HepG2 (cell line): ENCODE measurements at regions not wholly inside any gene's neighbourhood (a gene's known extent, or its start where the extent isn't known, plus 50 kb on each side); places are given as distances from the start of the nearest gene placed in this dataset.

Source experiments
- ATAC-seq: fragments of 200-7000 bp; cut with Tn5 transposase; 3 replicates; pipeline ENCODE4 v1.9.1; 2020; ENCODE audit warnings: mild to moderate bottlenecking, moderate library complexity
- BruUV-seq: library from RNA; stranded (reverse); fragments of 400-500 nt; replicated peaks from 2 replicates; lab custom pipeline; 2021; lab: Mats Ljungman, UMichigan
- CTCF ChIA-PET: fragments of 300-600 bp; formaldehyde crosslinking; extraction: SDS; loops from one replicate; lab custom pipeline; 2021; ENCODE audit warnings: low total read pairs, inconsistent platforms, low intra/inter-chr PET ratio; lab: Yijun Ruan, JAX
- POLR2A ChIA-PET: fragments of 350-600 bp; sonication (Branson Sonifier 250); formaldehyde crosslinking; loops from one replicate; lab custom pipeline; 2020; ENCODE audit warnings: antibody characterized with exemption, inconsistent platforms; lab: Yijun Ruan, JAX
- DNase-seq: peaks from one replicate; pipeline ENCODE4 v3.0.0-alpha.2; 2015; ENCODE audit warnings: low spot score
- FAIRE-seq: peaks from 3 replicates; lab custom pipeline; 2011; peaks lifted over from hg19 to GRCh38; lab: Jason Lieb, UNC
- H2AFZ ChIP-seq: one replicate; pipeline ENCODE4 v1.6.1; 2011; ENCODE audit warnings: low read length, inconsistent platforms
- H3K27ac ChIP-seq: fragments of 300-600 bp; 3 replicates; pipeline ENCODE4 v1.8.0; 2011; ENCODE audit warnings: mixed run types, mild to moderate bottlenecking, mixed read lengths, low read length, inconsistent platforms; ENCODE audit not compliant: insufficient read depth; ENCODE audit errors: extremely low read length
- H3K27me3 ChIP-seq, 2 experiments: fragments of 200-600 bp in 1 of 2; 2 replicates in 1 of 2; 3 replicates in 1 of 2; pipeline versions ENCODE4 v1.6.0 to v1.8.0; 2011; ENCODE audit warnings: low read length in 2 of 2, mild to moderate bottlenecking in 2 of 2, moderate library complexity in 2 of 2, inconsistent platforms in 1 of 2; ENCODE audit not compliant: insufficient read depth in 2 of 2, control insufficient read depth in 1 of 2
- H3K36me3 ChIP-seq, 2 experiments: fragments of 200-600 bp in 1 of 2; replicated peaks in 1 of 2; 2 replicates in 1 of 2; 3 replicates in 1 of 2; pipeline versions ENCODE4 v1.5.1 to v1.8.0; 2011; ENCODE audit warnings: low read length in 2 of 2, inconsistent platforms in 1 of 2; ENCODE audit not compliant: insufficient read depth in 2 of 2, control insufficient read depth in 1 of 2
- H3K4me1 ChIP-seq: 2 replicates; pipeline ENCODE4 v1.5.1; 2012; ENCODE audit warnings: low read length, inconsistent platforms; ENCODE audit not compliant: insufficient read depth
- H3K4me2 ChIP-seq: 2 replicates; pipeline ENCODE4 v1.6.0; 2011; ENCODE audit warnings: low read depth, low read length, inconsistent platforms
- H3K4me3 ChIP-seq, 3 experiments: fragments of 200-600 bp in 1 of 3; sonication (generic), shearing (Covaris generic) in 1 of 3; replicated peaks in 1 of 3; 2 replicates each; pipeline ENCODE4 v1.5.1; 2011 to 2016; ENCODE audit warnings: low read length in 3 of 3, inconsistent platforms in 2 of 3, low read depth in 2 of 3, mild to moderate bottlenecking in 2 of 3, control low read depth in 1 of 3, mixed read lengths in 1 of 3; ENCODE audit not compliant: insufficient read depth in 1 of 3
- H3K79me2 ChIP-seq: one replicate; pipeline ENCODE4 v1.6.1; 2011; ENCODE audit warnings: low read length, inconsistent platforms; ENCODE audit not compliant: insufficient read depth
- H3K9ac ChIP-seq: 2 replicates; pipeline ENCODE4 v1.6.0; 2011; ENCODE audit warnings: mild to moderate bottlenecking, low read depth, low read length, inconsistent platforms; ENCODE audit not compliant: insufficient read depth
- H3K9me3 ChIP-seq: 2 replicates; pipeline ENCODE4 v1.5.1; 2012; ENCODE audit warnings: mild to moderate bottlenecking, low read length
- H4K20me1 ChIP-seq: 2 replicates; pipeline ENCODE4 v1.6.0; 2011; ENCODE audit warnings: inconsistent platforms, mild to moderate bottlenecking, low read length, moderate library complexity; ENCODE audit not compliant: insufficient read depth
- BORCS8-MEF2B ChIP-seq: sonication (generic); formaldehyde crosslinking; IDR thresholded peaks from 2 replicates; pipeline ENCODE4 v1.8.0; 2022; ENCODE audit warnings: mild to moderate bottlenecking, missing genetic modification reagents
- CCAR2 ChIP-seq: fragments of 200-400 bp; formaldehyde crosslinking; optimal IDR thresholded peaks from 2 replicates; pipeline ENCODE3; 2018; ENCODE audit warnings: low read depth, mild to moderate bottlenecking, low read length, moderate library complexity
- NFYC ChIP-seq: IDR thresholded peaks from 2 replicates; pipeline ENCODE4 v1.6.1; 2016; ENCODE audit warnings: missing genetic modification reagents, missing compliant biosample characterization
- NPAS2 ChIP-seq: sonication (generic); formaldehyde crosslinking; IDR thresholded peaks from 2 replicates; pipeline ENCODE4 v1.8.0; 2022; ENCODE audit warnings: mild to moderate bottlenecking, missing genetic modification reagents, borderline replicate concordance
- NR2F2 ChIP-seq: IDR thresholded peaks from 2 replicates; pipeline ENCODE4 v1.6.1; 2012; ENCODE audit warnings: low read depth, inconsistent platforms, borderline replicate concordance
- PCBP1 ChIP-seq: fragments of 200-400 bp; formaldehyde crosslinking; IDR thresholded peaks from 2 replicates; pipeline ENCODE4 v1.6.1; 2017; ENCODE audit warnings: mild to moderate bottlenecking, low read depth, low read length, borderline replicate concordance
- POLR2AphosphoS5 ChIP-seq: IDR thresholded peaks from 2 replicates; pipeline ENCODE4 v1.6.1; 2012; ENCODE audit warnings: low read depth, low read length
- RAD21 ChIP-seq: fragments of 450-650 bp; formaldehyde crosslinking; IDR thresholded peaks from 2 replicates; pipeline ENCODE4 v1.5.0; 2020; ENCODE audit warnings: mild to moderate bottlenecking
- REXO4 ChIP-seq: sonication (generic); formaldehyde crosslinking; IDR thresholded peaks from 2 replicates; pipeline ENCODE4 v1.8.0; 2022; ENCODE audit warnings: missing genetic modification reagents, mild to moderate bottlenecking, borderline replicate concordance
- ZNF264 ChIP-seq: sonication (generic); formaldehyde crosslinking; IDR thresholded peaks from 2 replicates; pipeline ENCODE4 v1.4.0; 2020; ENCODE audit warnings: missing genetic modification reagents
- ZNF331 ChIP-seq: sonication (generic); formaldehyde crosslinking; IDR thresholded peaks from 2 replicates; pipeline ENCODE4 v1.4.0; 2020; ENCODE audit warnings: missing genetic modification reagents
- ZNF468 ChIP-seq: sonication (generic); formaldehyde crosslinking; IDR thresholded peaks from 2 replicates; pipeline ENCODE4 v1.8.0; 2022; ENCODE audit warnings: mild to moderate bottlenecking, moderate library complexity, missing genetic modification reagents
- ZNF501 ChIP-seq: sonication (generic); formaldehyde crosslinking; IDR thresholded peaks from 2 replicates; pipeline ENCODE4 v1.5.1; 2020; ENCODE audit warnings: mild to moderate bottlenecking, moderate library complexity, missing genetic modification reagents
- ZNF598 ChIP-seq: sonication (generic); formaldehyde crosslinking; IDR thresholded peaks from 2 replicates; pipeline ENCODE4 v1.5.1; 2020; ENCODE audit warnings: mild to moderate bottlenecking, missing genetic modification reagents, borderline replicate concordance
- ZNF619 ChIP-seq: sonication (generic); formaldehyde crosslinking; IDR thresholded peaks from 2 replicates; pipeline ENCODE4 v1.4.0; 2020; ENCODE audit warnings: mild to moderate bottlenecking, missing genetic modification reagents
- WGBS: methylation state at CpG from one replicate; pipeline ENCODE4 v1.1.6; 2017; ENCODE audit warnings: low lambda C conversion rate; 5-methylcytosine and 5-hydroxymethylcytosine counted together
- in situ Hi-C: cut with HindIII; loops from 2 replicates; pipeline ENCODE4 v1.10.0; 2017; ENCODE audit warnings: low pct_unique_long_range_greater_than_20kb; ENCODE audit not compliant: extremely low pct_ligation_motif_present
- intact Hi-C: fragments of 100-400 bp; cut with micrococcal nuclease; formaldehyde crosslinking; loops from one replicate; pipeline ENCODE4 v1.10.0; 2022; ENCODE audit not compliant: unreplicated experiment
- TF ChIP-seq, protein P1 (sequence below): sonication (generic); formaldehyde crosslinking; IDR thresholded peaks from 2 replicates; pipeline ENCODE4 v1.5.0; 2020; ENCODE audit warnings: missing genetic modification reagents
- TF ChIP-seq, protein P2 (sequence below): sonication (generic); formaldehyde crosslinking; IDR thresholded peaks from 2 replicates; pipeline ENCODE4 v1.5.1; 2020; ENCODE audit warnings: mild to moderate bottlenecking, missing genetic modification reagents

DNA sequence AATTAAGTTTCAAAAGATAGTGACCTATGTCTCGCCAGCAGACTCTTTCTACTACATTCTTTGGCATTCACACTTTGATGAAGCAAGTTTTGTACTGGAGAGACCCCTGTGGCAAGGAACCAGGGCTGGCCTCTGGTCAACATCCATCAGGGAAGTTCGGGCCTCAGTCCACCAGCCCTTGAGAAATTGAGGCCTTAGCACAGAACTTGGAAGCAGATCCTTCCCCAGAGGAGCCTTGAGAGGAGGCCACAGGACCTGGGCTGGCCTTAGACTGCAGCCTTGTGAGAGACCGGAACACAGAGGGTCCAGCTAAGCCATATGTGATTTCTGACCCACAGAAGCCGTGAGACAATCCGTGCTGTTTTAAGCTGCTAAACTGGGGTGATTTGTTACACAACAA is 317.9 kb downstream of the ZSWIM6 start:
- intact Hi-C loops, result loop anchor here (10.0 kb wide), 2 partner anchors 485 to 695 kb away; partner anchors contain the start of gene SMIM15
- Histone ChIP-seq H3K27ac (no peak overlapping the region), H3K36me3 (no peaks in the 10 kb centered on the region), H3K27me3 (peaks cover 0 to 14% of the 10 kb centered on the region in 2 experiments; a peak in 2 of 5 replicates), H3K4me3 (no peak overlapping the region), H3K4me1 (no peaks in the 10 kb centered on the region), H3K9me3 (no peaks in the 10 kb centered on the region), H3K9ac (no peak overlapping the region), H3K4me2 (no peak overlapping the region), H2AFZ (no peak overlapping the region), H4K20me1 (no peaks in the 10 kb centered on the region), H3K79me2 (no peaks in the 10 kb centered on the region)
- no peak for FAIRE-seq
- no peak for ATAC-seq
- ChIA-PET POLR2A (no interaction called here), CTCF (no interaction called here)
- in situ Hi-C loops, result loop anchor here (25.0 kb wide), 1 partner anchor 588 kb away; no protein-coding TSS in a partner anchor
- WGBS, result 5% methylated on average over 4 of the region's 5 CpGs
- no peak for DNase-seq
- TF ChIP-seq, protein P1, sequence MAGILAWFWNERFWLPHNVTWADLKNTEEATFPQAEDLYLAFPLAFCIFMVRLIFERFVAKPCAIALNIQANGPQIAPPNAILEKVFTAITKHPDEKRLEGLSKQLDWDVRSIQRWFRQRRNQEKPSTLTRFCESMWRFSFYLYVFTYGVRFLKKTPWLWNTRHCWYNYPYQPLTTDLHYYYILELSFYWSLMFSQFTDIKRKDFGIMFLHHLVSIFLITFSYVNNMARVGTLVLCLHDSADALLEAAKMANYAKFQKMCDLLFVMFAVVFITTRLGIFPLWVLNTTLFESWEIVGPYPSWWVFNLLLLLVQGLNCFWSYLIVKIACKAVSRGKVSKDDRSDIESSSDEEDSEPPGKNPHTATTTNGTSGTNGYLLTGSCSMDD (CRISPR knock-in tag), result no peak
- no TSS peak for BruUV-seq

DNA sequence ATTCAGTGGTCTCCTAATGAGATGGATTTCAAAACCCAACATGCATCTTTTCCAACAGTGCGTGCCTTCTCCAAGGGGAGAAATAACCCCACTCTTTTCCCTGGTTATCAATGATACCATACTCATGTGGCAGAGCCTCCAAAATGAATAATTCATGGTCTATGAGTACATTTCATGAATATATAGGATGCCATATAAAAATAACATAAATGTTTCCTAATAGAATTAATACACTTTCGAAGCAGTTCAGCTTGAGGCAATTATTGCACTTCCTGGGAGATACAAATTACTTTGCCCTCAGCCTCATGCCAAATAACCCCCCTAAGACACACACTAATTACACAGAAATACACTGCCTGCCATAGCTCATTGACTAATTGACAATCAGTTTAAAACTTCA is 318.6 kb downstream of the ZSWIM6 start:
- Histone ChIP-seq H3K4me3 (no peak overlapping the region), H3K27ac (no peak overlapping the region), H3K9ac (no peak overlapping the region), H2AFZ (no peak overlapping the region), H3K36me3 (no peaks in the 10 kb centered on the region), H3K9me3 (no peaks in the 10 kb centered on the region), H3K27me3 (peaks cover 0 to 11% of the 10 kb centered on the region in 2 experiments; a peak in 2 of 5 replicates), H3K4me1 (no peaks in the 10 kb centered on the region), H3K79me2 (no peaks in the 10 kb centered on the region), H4K20me1 (no peaks in the 10 kb centered on the region), H3K4me2 (no peak overlapping the region)
- FAIRE-seq, result no peak
- 23% methylated on average over 2 of the region's 2 CpGs for WGBS
- BruUV-seq, result no TSS peak
- DNase-seq, result no peak
- intact Hi-C loops, result loop anchor here (10.0 kb wide), 2 partner anchors 486 to 696 kb away; partner anchors contain the start of gene SMIM15
- POLR2A ChIA-PET, result no interaction called here
- ATAC-seq, result no peak
- CTCF ChIA-PET, result no interaction called here
- in situ Hi-C loops, result loop anchor here (25.0 kb wide), 1 partner anchor 588 kb away; no protein-coding TSS in a partner anchor
- TF ChIP-seq PCBP1 (no peak), REXO4 (CRISPR knock-in tag) (no peak), ZNF501 (no peak), ZNF598 (CRISPR knock-in tag) (no peak), ZNF619 (CRISPR knock-in tag) (no peak), ZNF468 (no peak), ZNF331 (no peak), NR2F2 (no peak), NFYC (CRISPR knock-in tag) (no peak), POLR2AphosphoS5 (no peak), ZNF264 (CRISPR knock-in tag) (no peak), NPAS2 (CRISPR knock-in tag) (no peak), RAD21 (CRISPR knock-in tag) (no peak), CCAR2 (no peak), BORCS8-MEF2B (CRISPR knock-in tag) (no peak)
- TF ChIP-seq, protein P2, sequence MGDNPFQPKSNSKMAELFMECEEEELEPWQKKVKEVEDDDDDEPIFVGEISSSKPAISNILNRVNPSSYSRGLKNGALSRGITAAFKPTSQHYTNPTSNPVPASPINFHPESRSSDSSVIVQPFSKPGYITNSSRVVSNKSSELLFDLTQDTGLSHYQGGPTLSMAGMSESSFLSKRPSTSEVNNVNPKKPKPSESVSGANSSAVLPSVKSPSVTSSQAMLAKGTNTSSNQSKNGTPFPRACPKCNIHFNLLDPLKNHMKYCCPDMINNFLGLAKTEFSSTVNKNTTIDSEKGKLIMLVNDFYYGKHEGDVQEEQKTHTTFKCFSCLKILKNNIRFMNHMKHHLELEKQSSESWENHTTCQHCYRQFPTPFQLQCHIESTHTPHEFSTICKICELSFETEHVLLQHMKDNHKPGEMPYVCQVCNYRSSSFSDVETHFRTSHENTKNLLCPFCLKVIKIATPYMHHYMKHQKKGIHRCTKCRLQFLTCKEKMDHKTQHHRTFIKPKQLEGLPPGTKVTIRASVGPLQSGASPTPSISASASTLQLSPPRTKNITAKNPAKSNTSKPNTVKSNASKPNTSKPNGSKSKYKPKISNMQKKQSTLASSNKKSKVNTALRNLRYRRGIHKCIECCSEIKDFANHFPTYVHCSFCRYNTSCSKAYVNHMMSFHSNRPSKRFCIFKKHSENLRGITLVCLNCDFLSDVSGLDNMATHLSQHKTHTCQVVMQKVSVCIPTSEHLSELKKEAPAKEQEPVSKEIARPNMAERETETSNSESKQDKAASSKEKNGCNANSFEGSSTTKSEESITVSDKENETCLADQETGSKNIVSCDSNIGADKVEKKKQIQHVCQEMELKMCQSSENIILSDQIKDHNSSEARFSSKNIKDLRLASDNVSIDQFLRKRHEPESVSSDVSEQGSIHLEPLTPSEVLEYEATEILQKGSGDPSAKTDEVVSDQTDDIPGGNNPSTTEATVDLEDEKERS, result no peak
